ENCODE measurements at regions not wholly inside any gene's neighbourhood (a gene's known extent, or its start where the extent isn't known, plus 50 kb on each side); places are given as distances from the start of the nearest gene placed in this dataset.

DNA sequence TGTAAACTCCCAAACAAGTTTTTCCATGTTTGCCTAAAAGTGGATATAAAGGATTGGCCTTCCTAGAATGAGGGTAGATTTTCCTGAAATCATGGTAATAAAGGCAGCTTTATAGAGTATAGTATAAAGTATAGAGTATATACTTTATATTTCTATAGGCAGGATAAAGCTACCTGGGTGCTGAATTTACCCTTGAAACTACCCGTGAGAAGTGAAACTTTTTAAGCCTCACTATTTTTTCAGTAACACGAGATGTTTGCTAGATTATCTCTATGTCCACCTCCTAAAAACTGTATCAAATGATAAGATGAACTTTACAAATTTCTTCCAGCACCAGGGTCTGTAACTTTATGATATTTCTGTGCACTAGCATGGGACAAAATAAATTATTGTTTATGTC, 340.0 kb upstream of the GALNTL6 start:
- Histone ChIP-seq H3K79me2 (ENCODE audit: control insufficient read depth, insufficient read depth, low read length) (no peaks in the 10 kb centered on the region), H3K27me3 (ENCODE audit: control insufficient read depth in 2 of 2, insufficient read depth in 2 of 2, low read length in 2 of 2) (no peaks in the 10 kb centered on the region), H4K20me1 (replicated peaks; ENCODE audit: control insufficient read depth, extremely low read depth, insufficient read depth, low read length) (no peaks in the 10 kb centered on the region), H3K27ac (ENCODE audit: insufficient read depth, low read depth, low read length) (no peak overlapping the region), H3K4me1 (ENCODE audit: control insufficient read depth, extremely low read depth, insufficient read depth, low read length) (no peaks in the 10 kb centered on the region), H3K9me3 (replicated peaks; ENCODE audit: control insufficient read depth, insufficient read depth, low read length) (peaks cover 2% of the 10 kb centered on the region), H3K9ac (replicated peaks; ENCODE audit: extremely low read depth, insufficient read depth, low read length) (no peak overlapping the region), H3K4me3 (replicated peaks in 1 of 3; ENCODE audit: insufficient read depth in 1 of 3, low read depth in 1 of 3, low read length in 3 of 3) (no peak overlapping the region), H2AFZ (ENCODE audit: low read depth, low read length) (no peak overlapping the region), H3K36me3 (ENCODE audit: control insufficient read depth in 2 of 2, extremely low read depth in 1 of 2, insufficient read depth in 2 of 2, low read length in 2 of 2) (no peaks in the 10 kb centered on the region), H3K9me1 (replicated peaks; ENCODE audit: control insufficient read depth, extremely low read depth, insufficient read depth, low read length) (no peaks in the 10 kb centered on the region), H3K4me2 (ENCODE audit: insufficient read depth, low read length) (no peak overlapping the region)
- no peak for FAIRE-seq
- DNase-seq (ENCODE audit: low read depth, low spot score): no peak
- POLR2A ChIA-PET: no interaction called here
- no TSS peak for BruUV-seq (replicated peaks)
- dilution Hi-C loops (cut with MboI; ENCODE audit: extremely low pct_ligation_motif_present, low sequenced_read_pairs) (no loop called here), intact Hi-C loops (cut with micrococcal nuclease) (no loop called here)
- CTCF ChIA-PET: no interaction called here
- TF ChIP-seq EZH2 (IDR thresholded peaks at IDR 0.05; ENCODE audit: borderline replicate concordance, low read depth, low read length, severe bottlenecking): no peak
- TF ChIP-seq MAX (IDR thresholded peaks at IDR 0.05; ENCODE audit: insufficient read depth, insufficient read length): no peak
- no peak for TF ChIP-seq MYC (IDR thresholded peaks at IDR 0.05; ENCODE audit: low read depth, low read length)
- TF ChIP-seq JUN (IDR thresholded peaks at IDR 0.05; ENCODE audit: borderline replicate concordance, insufficient read depth, insufficient read length, low read depth): no peak
- TF ChIP-seq POLR2A (IDR thresholded peaks at IDR 0.05; ENCODE audit: low read depth, low read length): no peak
- no peak for TF ChIP-seq FOS (IDR thresholded peaks at IDR 0.05; ENCODE audit: borderline replicate concordance, insufficient read depth, low read length)
- TF ChIP-seq CTCF (IDR thresholded peaks at IDR 0.05; ENCODE audit: extremely low read depth in 1 of 2, insufficient read depth in 1 of 2, low read depth in 1 of 2, low read length in 2 of 2): no peak
- no peak for TF ChIP-seq POLR2AphosphoS5 (IDR thresholded peaks at IDR 0.05; ENCODE audit: insufficient read depth, low read depth, low read length)
- TF ChIP-seq GATA2 (IDR thresholded peaks at IDR 0.05; ENCODE audit: insufficient read depth, insufficient read length, low read depth, low read length): no peak
